Transverse colon (tissue), 4 donors: ENCODE measurements at regions not wholly inside any gene's neighbourhood (a gene's known extent, or its start where the extent isn't known, plus 50 kb on each side); places are given as distances from the start of the nearest gene placed in this dataset.

Source experiments
- POLR2A ChIP-seq: fragments of 450-650 bp; IDR thresholded peaks from one replicate; pipeline ENCODE4 v1.6.1; 2016; ENCODE audit warnings: antibody characterized with exemption, mild to moderate bottlenecking, moderate library complexity
- POLR2AphosphoS5 ChIP-seq, 3 donors: sonication (generic); formaldehyde crosslinking; IDR thresholded peaks; one replicate each; pipeline ENCODE4 v1.6.1; 2016; ENCODE audit warnings: antibody characterized with exemption in 3 of 3
- TF ChIP-seq, protein P1 (sequence below), 5 experiments: fragments of 200-600 bp in 3 of 5; fragments of 450-650 bp in 2 of 5; sonication (generic) in 3 of 5; IDR thresholded peaks; 1 replicate in 2 of 5; 2 replicates in 3 of 5; pipeline ENCODE4 v1.5.1; 2016 to 2017; ENCODE audit warnings: antibody characterized with exemption in 5 of 5, inconsistent platforms in 3 of 5, mild to moderate bottlenecking in 2 of 5, moderate library complexity in 1 of 5

DNA sequence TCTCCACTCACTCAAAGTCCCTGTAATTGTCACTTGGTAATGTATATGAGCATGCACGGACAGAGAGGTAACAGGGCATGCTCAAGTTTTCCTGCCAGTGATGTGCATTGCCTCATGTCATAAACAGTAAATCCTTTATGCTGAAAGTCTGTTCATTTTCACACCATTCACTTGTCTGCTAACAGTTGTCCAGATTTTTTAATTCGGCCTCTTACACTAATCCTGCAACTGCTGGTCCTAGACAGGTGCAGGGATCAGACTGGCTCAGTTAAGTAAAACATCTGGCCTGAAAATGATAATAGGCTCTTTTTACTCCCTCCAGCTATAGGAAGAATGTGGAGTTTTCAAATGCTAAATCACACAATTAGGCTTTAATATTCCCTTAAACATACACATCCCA is 185.4 kb upstream of the VGLL2 start:
- TF ChIP-seq, protein P1, sequence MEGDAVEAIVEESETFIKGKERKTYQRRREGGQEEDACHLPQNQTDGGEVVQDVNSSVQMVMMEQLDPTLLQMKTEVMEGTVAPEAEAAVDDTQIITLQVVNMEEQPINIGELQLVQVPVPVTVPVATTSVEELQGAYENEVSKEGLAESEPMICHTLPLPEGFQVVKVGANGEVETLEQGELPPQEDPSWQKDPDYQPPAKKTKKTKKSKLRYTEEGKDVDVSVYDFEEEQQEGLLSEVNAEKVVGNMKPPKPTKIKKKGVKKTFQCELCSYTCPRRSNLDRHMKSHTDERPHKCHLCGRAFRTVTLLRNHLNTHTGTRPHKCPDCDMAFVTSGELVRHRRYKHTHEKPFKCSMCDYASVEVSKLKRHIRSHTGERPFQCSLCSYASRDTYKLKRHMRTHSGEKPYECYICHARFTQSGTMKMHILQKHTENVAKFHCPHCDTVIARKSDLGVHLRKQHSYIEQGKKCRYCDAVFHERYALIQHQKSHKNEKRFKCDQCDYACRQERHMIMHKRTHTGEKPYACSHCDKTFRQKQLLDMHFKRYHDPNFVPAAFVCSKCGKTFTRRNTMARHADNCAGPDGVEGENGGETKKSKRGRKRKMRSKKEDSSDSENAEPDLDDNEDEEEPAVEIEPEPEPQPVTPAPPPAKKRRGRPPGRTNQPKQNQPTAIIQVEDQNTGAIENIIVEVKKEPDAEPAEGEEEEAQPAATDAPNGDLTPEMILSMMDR (IDR thresholded peaks at IDR 0.05): no peak
- TF ChIP-seq POLR2A: no peak
- TF ChIP-seq POLR2AphosphoS5 (IDR thresholded peaks at IDR 0.05): no peak
